Suppressor macrophage (primary cell): ENCODE measurements at regions not wholly inside any gene's neighbourhood (a gene's known extent, or its start where the extent isn't known, plus 50 kb on each side); places are given as distances from the start of the nearest gene placed in this dataset.
"Not testable (repeated sequence)": the region's sequence is repeated elsewhere in the genome, so short reads cannot be mapped to it uniquely, and the experiment has no call there.

Source experiments
- DNase-seq, 4 experiments: peaks; one replicate each; pipeline ENCODE4 v3.0.0-alpha.2; 2020 to 2022

- not testable (repeated sequence) for DNase-seq
Observed at GRCh38 chr7:68410693-68411092, 1187.6 kb upstream of the AUTS2 start.

- DNase-seq = no peak
Observed at GRCh38 chr7:68411742-68412141, 1186.5 kb upstream of the AUTS2 start.

GRCh38 chr7:68414631-68415425 lies 1183.4 kb upstream of the AUTS2 start:
- no peak for DNase-seq

GRCh38 chr7:68417002-68417401 lies 1181.3 kb upstream of the AUTS2 start:
- no peak for DNase-seq

GRCh38 chr7:68417659-68418058 lies 1180.6 kb upstream of the AUTS2 start:
- DNase-seq = no peak

- no peak for DNase-seq
Observed at GRCh38 chr7:68420342-68421192, 1177.7 kb upstream of the AUTS2 start.

GRCh38 chr7:68421712-68422111 lies 1176.6 kb upstream of the AUTS2 start:
- no peak for DNase-seq

GRCh38 chr7:68422281-68422680 lies 1176.0 kb upstream of the AUTS2 start:
- no peak for DNase-seq

- DNase-seq = no peak
Observed at GRCh38 chr7:68423356-68423755, 1174.9 kb upstream of the AUTS2 start.

GRCh38 chr7:68424658-68425297 lies 1173.5 kb upstream of the AUTS2 start:
- no peak for DNase-seq

- DNase-seq = no peak
Observed at GRCh38 chr7:68425377-68425776, 1172.9 kb upstream of the AUTS2 start.

- no peak for DNase-seq
Observed at GRCh38 chr7:68429411-68430117, 1168.7 kb upstream of the AUTS2 start.

GRCh38 chr7:68432585-68432984 lies 1165.7 kb upstream of the AUTS2 start:
- DNase-seq = no peak

GRCh38 chr7:68433462-68434070 lies 1164.7 kb upstream of the AUTS2 start:
- DNase-seq = no peak

- no peak for DNase-seq
Observed at GRCh38 chr7:68434857-68435256, 1163.4 kb upstream of the AUTS2 start.

- DNase-seq = no peak
Observed at GRCh38 chr7:68438016-68438415, 1160.3 kb upstream of the AUTS2 start.

GRCh38 chr7:68438811-68439210 lies 1159.5 kb upstream of the AUTS2 start:
- no peak for DNase-seq

- DNase-seq = no peak
Observed at GRCh38 chr7:68439897-68440296, 1158.4 kb upstream of the AUTS2 start.

GRCh38 chr7:68440866-68441265 lies 1157.4 kb upstream of the AUTS2 start:
- no peak for DNase-seq

- no peak for DNase-seq
Observed at GRCh38 chr7:68441645-68442044, 1156.6 kb upstream of the AUTS2 start.

GRCh38 chr7:68442931-68443631 lies 1155.2 kb upstream of the AUTS2 start:
- no peak for DNase-seq

GRCh38 chr7:68444042-68444441 lies 1154.2 kb upstream of the AUTS2 start:
- no peak for DNase-seq
